ENCODE measurements at regions not wholly inside any gene's neighbourhood (a gene's known extent, or its start where the extent isn't known, plus 50 kb on each side); places are given as distances from the start of the nearest gene placed in this dataset.

- H3K27ac ChIP-seq (ENCODE audit: insufficient read length, low read depth, low read length), result no peak overlapping the region
- H4K5ac ChIP-seq (ENCODE audit: insufficient read length, low read depth, low read length), result no peak overlapping the region
- no peak overlapping the region for H4K8ac ChIP-seq (replicated peaks; ENCODE audit: insufficient read length, low read depth, low read length)
- no peak overlapping the region for H3K18ac ChIP-seq (ENCODE audit: insufficient read length, low read depth, low read length)
- no peaks in the 10 kb centered on the region; a peak in 1 of 7 replicates for H3K36me3 Mint-ChIP-seq (ENCODE audit: insufficient read depth in 1 of 3, low read depth in 3 of 3)
- H3K23ac ChIP-seq (ENCODE audit: insufficient read length, low read depth, low read length), result no peak overlapping the region
- H3K9ac ChIP-seq (ENCODE audit: extremely low read depth, insufficient read length, low read length), result no peak overlapping the region
- H3K9me3 Mint-ChIP-seq, result 0 out of 5 replicates have a peak, but pooled peaks cover 0 to 4% of the 10 kb centered on the region in 2 experiments
- H3K4ac ChIP-seq (ENCODE audit: low read depth, low read length), result no peak overlapping the region
- DNase-seq, result no peak
- H4K91ac ChIP-seq (ENCODE audit: insufficient read length, low read depth, low read length), result no peak overlapping the region
- H3K14ac ChIP-seq (ENCODE audit: insufficient read depth, low read length), result no peak overlapping the region
- H3K4me1 ChIP-seq (ENCODE audit: insufficient read depth, low read length), result no peaks in the 10 kb centered on the region; the same call in 1 of the 2 replicates
- H3K27me3 Mint-ChIP-seq (ENCODE audit: low read depth), result no peaks in the 10 kb centered on the region
- H3K4me2 ChIP-seq (ENCODE audit: insufficient read depth, insufficient read length, low read length), result no peak overlapping the region
- H3K9me3 ChIP-seq (ENCODE audit: control insufficient read depth, low read depth, low read length), result no peaks in the 10 kb centered on the region
- H2BK5ac ChIP-seq (ENCODE audit: insufficient read length, low read length), result no peak overlapping the region
- H2AK5ac ChIP-seq (ENCODE audit: insufficient read length, low read length), result no peak overlapping the region
- no peaks in the 10 kb centered on the region for H3K27me3 ChIP-seq (ENCODE audit: insufficient read depth, low read length)
- no peaks in the 10 kb centered on the region for H3K23me2 ChIP-seq (ENCODE audit: insufficient read length, low read depth, low read length, poor library complexity, severe bottlenecking)
- H2BK120ac ChIP-seq (ENCODE audit: low read depth, low read length, poor library complexity, severe bottlenecking), result no peak overlapping the region
- peaks cover 20 to 23% of the 10 kb centered on the region in 2 experiments for H3K4me1 Mint-ChIP-seq
- no peaks in the 10 kb centered on the region for H3K79me1 ChIP-seq (ENCODE audit: insufficient read depth, low read depth, low read length, poor library complexity, severe bottlenecking)
- H3K56ac ChIP-seq (ENCODE audit: insufficient read length, low read depth, low read length), result no peak overlapping the region
- no peaks in the 10 kb centered on the region for H3K79me2 ChIP-seq (ENCODE audit: insufficient read depth, low read length)
- no peaks in the 10 kb centered on the region for H4K20me1 ChIP-seq (ENCODE audit: control insufficient read depth, insufficient read depth, insufficient read length)
- H2BK12ac ChIP-seq (ENCODE audit: insufficient read length, low read depth, low read length), result no peak overlapping the region
- WGBS (ENCODE audit: extremely low coverage, insufficient read length, low lambda C conversion rate), result no CpG with 5 or more reads among the region's 9 CpGs
- H3T11ph ChIP-seq (ENCODE audit: low read length), result no peak overlapping the region
- TF ChIP-seq CTCF (conservative IDR thresholded peaks at IDR 0.05), result no peak
- H2BK15ac ChIP-seq (ENCODE audit: low read depth, low read length), result no peak overlapping the region
- no peak overlapping the region for H2BK20ac ChIP-seq (ENCODE audit: low read depth, low read length, poor library complexity, severe bottlenecking)
- H3K4me3 Mint-ChIP-seq, result no peak overlapping the region
- H2AFZ ChIP-seq (ENCODE audit: low read length), result no peak overlapping the region
- peak overlapping the region in 1 of 3 experiments; percentile 13; a peak in 2 of 7 replicates for H3K27ac Mint-ChIP-seq
These were observed 287.1 kb downstream of the SEC61B start for GRCh38 chr9:99509065-99509745.
